IMR-90 (cell line): ENCODE measurements at regions not wholly inside any gene's neighbourhood (a gene's known extent, or its start where the extent isn't known, plus 50 kb on each side); places are given as distances from the start of the nearest gene placed in this dataset.

Experiments used
- ATAC-seq: fragments of 200-7000 bp; cut with Tn5 transposase; 2 replicates; pipeline ENCODE4 v1.9.1; 2020; ENCODE audit warnings: low read depth, mild to moderate bottlenecking, moderate library complexity
- BruUV-seq: library from RNA; stranded (reverse); fragments of 400-500 nt; replicated peaks from 2 replicates; lab custom pipeline; 2021; lab: Mats Ljungman, UMichigan
- CTCF ChIA-PET: fragments of 300-600 bp; formaldehyde crosslinking; extraction: SDS; loops from one replicate; lab custom pipeline; 2021; ENCODE audit warnings: antibody characterized with exemption; lab: Yijun Ruan, JAX
- POLR2A ChIA-PET: fragments of 300-600 bp; sonication (Branson Sonifier 250); formaldehyde crosslinking; loops from one replicate; lab custom pipeline; 2022; ENCODE audit warnings: antibody characterized with exemption; ENCODE audit not compliant: unreplicated experiment; lab: Charles Lee
- DNase-seq: peaks from one replicate; pipeline ENCODE4 v3.0.0; 2013
- H2AFZ ChIP-seq: replicated peaks from 2 replicates; pipeline ENCODE3; 2013; ENCODE audit warnings: low read length, mild to moderate bottlenecking; ENCODE audit not compliant: poor library complexity
- H2AK5ac ChIP-seq: 2 replicates; pipeline ENCODE4 v1.6.1; 2013; ENCODE audit warnings: low read depth, low read length, inconsistent platforms
- H2AK9ac ChIP-seq: replicated peaks from 2 replicates; pipeline ENCODE3; 2013; ENCODE audit warnings: mild to moderate bottlenecking, low read depth, low read length, moderate library complexity; ENCODE audit not compliant: poor library complexity
- H2BK120ac ChIP-seq: 2 replicates; pipeline ENCODE4 v1.6.1; 2013; ENCODE audit warnings: low read depth, low read length, inconsistent platforms
- H2BK15ac ChIP-seq: 3 replicates; pipeline ENCODE4 v1.6.1; 2013; ENCODE audit warnings: low read depth, low read length, inconsistent platforms
- H2BK20ac ChIP-seq: 2 replicates; pipeline ENCODE4 v1.6.1; 2013; ENCODE audit warnings: low read depth, mild to moderate bottlenecking, inconsistent platforms, low read length, moderate library complexity
- H2BK5ac ChIP-seq: 2 replicates; pipeline ENCODE4 v1.6.1; 2013; ENCODE audit warnings: mild to moderate bottlenecking, low read depth, low read length, inconsistent platforms; ENCODE audit not compliant: poor library complexity, severe bottlenecking
- H3K14ac ChIP-seq: replicated peaks from 2 replicates; pipeline ENCODE4 v1.6.1; 2013; ENCODE audit warnings: low read depth, low read length, inconsistent platforms
- H3K18ac ChIP-seq: 2 replicates; pipeline ENCODE4 v1.6.1; 2013; ENCODE audit warnings: low read depth, low read length, control low read depth
- H3K23ac ChIP-seq: 2 replicates; pipeline ENCODE4 v1.6.1; 2013; ENCODE audit warnings: low read depth, low read length, inconsistent platforms
- H3K27ac ChIP-seq: 2 replicates; pipeline ENCODE4 v1.5.1; 2013; ENCODE audit warnings: mild to moderate bottlenecking, control low read depth, low read length; ENCODE audit not compliant: insufficient read depth
- H3K27me3 ChIP-seq: 2 replicates; pipeline ENCODE4 v1.6.1; 2013; ENCODE audit warnings: low read length; ENCODE audit not compliant: control insufficient read depth, insufficient read depth
- H3K36me3 ChIP-seq: 2 replicates; pipeline ENCODE4 v1.6.1; 2013; ENCODE audit warnings: low read length, mixed read lengths; ENCODE audit not compliant: control insufficient read depth, insufficient read depth
- H3K4ac ChIP-seq: 2 replicates; pipeline ENCODE4 v1.6.1; 2013; ENCODE audit warnings: low read depth, low read length, inconsistent platforms
- H3K4me1 ChIP-seq: 2 replicates; pipeline ENCODE4 v1.6.1; 2013; ENCODE audit warnings: low read length, mixed read lengths; ENCODE audit not compliant: control insufficient read depth, insufficient read depth
- H3K4me2 ChIP-seq: 2 replicates; pipeline ENCODE4 v1.6.1; 2013; ENCODE audit warnings: low read depth, mild to moderate bottlenecking, control low read depth, low read length, moderate library complexity
- H3K4me3 ChIP-seq: 2 replicates; pipeline ENCODE4 v1.5.1; 2013; ENCODE audit warnings: low read depth, mild to moderate bottlenecking, control low read depth, low read length, moderate library complexity; ENCODE audit not compliant: insufficient read depth
- H3K56ac ChIP-seq: 2 replicates; pipeline ENCODE4 v1.6.1; 2013; ENCODE audit warnings: low read length, inconsistent platforms; ENCODE audit not compliant: insufficient read depth; ENCODE audit errors: extremely low read depth
- H3K79me1 ChIP-seq, 2 experiments: 2 replicates each; pipeline ENCODE4 v1.6.1; 2013; ENCODE audit warnings: low read length in 2 of 2, inconsistent platforms in 1 of 2, low read depth in 1 of 2
- H3K9ac ChIP-seq: 2 replicates; pipeline ENCODE4 v1.6.1; 2013; ENCODE audit warnings: low read depth, low read length, control low read depth
- H3K9me1 ChIP-seq: 2 replicates; pipeline ENCODE4 v1.6.1; 2013; ENCODE audit warnings: low read length, inconsistent platforms; ENCODE audit not compliant: insufficient read depth
- H3K9me3 ChIP-seq: 2 replicates; pipeline ENCODE4 v1.6.1; 2013; ENCODE audit warnings: low read length; ENCODE audit not compliant: control insufficient read depth, insufficient read depth
- H4K20me1 ChIP-seq: 2 replicates; pipeline ENCODE4 v1.6.1; 2013; ENCODE audit warnings: low read length, inconsistent platforms; ENCODE audit not compliant: insufficient read depth
- H4K5ac ChIP-seq: 2 replicates; pipeline ENCODE4 v1.6.1; 2013; ENCODE audit warnings: mild to moderate bottlenecking, low read depth, low read length, control low read depth
- H4K8ac ChIP-seq, 2 experiments: 2 replicates each; pipeline ENCODE4 v1.6.1; 2013; ENCODE audit warnings: low read depth in 2 of 2, low read length in 2 of 2, control low read depth in 1 of 2, inconsistent platforms in 1 of 2
- H4K91ac ChIP-seq: 2 replicates; pipeline ENCODE4 v1.6.1; 2013; ENCODE audit warnings: low read depth, low read length, inconsistent platforms; ENCODE audit not compliant: insufficient read depth
- BHLHE40 ChIP-seq: fragments of 150-350 bp; IDR thresholded peaks from 2 replicates; pipeline ENCODE4 v1.6.1; 2016; ENCODE audit warnings: mild to moderate bottlenecking, low read depth, low read length
- FOS ChIP-seq: fragments of 150-350 bp; IDR thresholded peaks from 2 replicates; pipeline ENCODE4 v1.6.1; 2016; ENCODE audit warnings: low read depth, low read length
- MAFK ChIP-seq: IDR thresholded peaks from 2 replicates; pipeline ENCODE4 v1.6.1; 2012; ENCODE audit warnings: low read depth, low read length, improper control_type of control experiment
- MAZ ChIP-seq: IDR thresholded peaks from 2 replicates; pipeline ENCODE4 v1.6.1; 2012; ENCODE audit warnings: low read depth, mild to moderate bottlenecking, low read length, improper control_type of control experiment, moderate library complexity, borderline replicate concordance
- MXI1 ChIP-seq: IDR thresholded peaks from 2 replicates; pipeline ENCODE4 v1.6.1; 2012; ENCODE audit warnings: low read depth, mild to moderate bottlenecking, low read length, moderate library complexity, borderline replicate concordance
- NFE2L2 ChIP-seq: fragments of 150-350 bp; IDR thresholded peaks from 2 replicates; pipeline ENCODE4 v1.6.1; 2016; ENCODE audit warnings: low read depth, mild to moderate bottlenecking, low read length
- POLR2A ChIP-seq: IDR thresholded peaks from 2 replicates; pipeline ENCODE4 v1.6.1; 2012; ENCODE audit warnings: mild to moderate bottlenecking, low read depth, low read length
- RAD21 ChIP-seq: IDR thresholded peaks from 2 replicates; pipeline ENCODE4 v1.6.1; 2012; ENCODE audit warnings: low read length, improper control_type of control experiment
- RFX5 ChIP-seq: IDR thresholded peaks from 2 replicates; pipeline ENCODE4 v1.8.0; 2012; ENCODE audit warnings: low read depth, mild to moderate bottlenecking, low read length, moderate library complexity
- SMC3 ChIP-seq: fragments of 150-350 bp; IDR thresholded peaks from 2 replicates; pipeline ENCODE4 v1.6.1; 2016; ENCODE audit warnings: low read depth, mild to moderate bottlenecking, antibody characterized with exemption, low read length, moderate library complexity
- USF2 ChIP-seq: fragments of 150-350 bp; IDR thresholded peaks from 2 replicates; pipeline ENCODE4 v1.6.1; 2017; ENCODE audit warnings: mild to moderate bottlenecking, antibody characterized with exemption, low read length, low read depth
- WGBS, 2 experiments: methylation state at CpG; one replicate each; pipeline versions ENCODE4 v1.1.5 to v1.1.7; 2013; ENCODE audit warnings: missing lambda C conversion rate in 2 of 2; ENCODE audit not compliant: insufficient read length in 1 of 2; ENCODE audit errors: extremely low coverage in 2 of 2; 5-methylcytosine and 5-hydroxymethylcytosine counted together
- dilution Hi-C: fragments of 300-500 bp; cut with HindIII; formaldehyde crosslinking; loops from one replicate; pipeline ENCODE4 v1.14.3; 2018; ENCODE audit warnings: low sequenced_read_pairs; ENCODE audit not compliant: unreplicated experiment
- in situ Hi-C: fragments of 300-500 bp; cut with MboI; formaldehyde crosslinking; loops from 3 replicates; pipeline ENCODE4 v1.14.3; 2019; ENCODE audit warnings: low sequenced_read_pairs, inconsistent platforms, mixed read lengths
- intact Hi-C: fragments of 100-400 bp; cut with micrococcal nuclease; formaldehyde crosslinking; loops from 2 replicates; pipeline ENCODE4 v1.10.0; 2022
- TF ChIP-seq, protein P1 (sequence below): fragments of 150-350 bp; IDR thresholded peaks from 2 replicates; pipeline ENCODE4 v1.6.1; 2016; ENCODE audit warnings: low read depth, mild to moderate bottlenecking, low read length, moderate library complexity, borderline replicate concordance
- TF ChIP-seq, protein P2 (sequence below): conservative IDR thresholded peaks from 2 replicates; pipeline ENCODE4 v1.5.1; 2012; ENCODE audit warnings: mild to moderate bottlenecking, low read depth, low read length, improper control_type of control experiment

DNA sequence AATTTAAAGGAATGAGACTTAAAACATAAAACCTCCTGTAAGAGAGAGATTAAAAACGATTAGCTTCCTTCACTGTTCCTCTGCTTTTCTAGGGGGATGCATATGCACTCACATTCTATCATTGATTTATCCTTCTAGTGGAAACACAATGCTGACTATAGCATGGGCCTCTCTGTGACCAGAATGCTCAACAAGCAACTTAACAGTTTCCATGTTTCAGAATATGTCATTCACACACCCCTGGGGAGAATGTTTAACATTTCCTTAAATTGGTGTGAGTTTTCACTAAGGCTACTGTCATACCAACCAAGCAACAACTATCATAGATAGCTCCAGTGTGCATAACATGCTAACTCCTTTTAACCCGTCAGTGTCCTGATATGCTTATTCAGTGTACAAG, 337.9 kb upstream of the GRM7 start:
- Histone ChIP-seq H3K4ac (no peak overlapping the region), H3K4me1 (no peaks in the 10 kb centered on the region), H3K56ac (no peak overlapping the region), H3K18ac (no peak overlapping the region), H3K36me3 (no peaks in the 10 kb centered on the region), H3K27ac (no peak overlapping the region), H3K14ac (no peak overlapping the region), H2BK15ac (no peak overlapping the region), H3K4me2 (no peak overlapping the region), H2BK5ac (no peak overlapping the region), H2BK20ac (no peak overlapping the region), H4K91ac (no peak overlapping the region), H4K5ac (no peak overlapping the region), H4K20me1 (no peaks in the 10 kb centered on the region), H2AFZ (no peak overlapping the region), H3K9ac (no peak overlapping the region), H2BK120ac (no peak overlapping the region), H4K8ac (no peak overlapping the region), H3K9me1 (no peaks in the 10 kb centered on the region), H3K9me3 (peaks cover 13% of the 10 kb centered on the region), H3K27me3 (no peaks in the 10 kb centered on the region), H2AK9ac (no peak overlapping the region), H3K23ac (no peak overlapping the region), H3K4me3 (no peak overlapping the region), H2AK5ac (no peak overlapping the region), H3K79me1 (no peaks in the 10 kb centered on the region)
- POLR2A ChIA-PET: no interaction called here
- ATAC-seq (no peak), DNase-seq (no peak)
- CTCF ChIA-PET: no interaction called here
- in situ Hi-C loops: no loop called here
- TF ChIP-seq, protein P1, sequence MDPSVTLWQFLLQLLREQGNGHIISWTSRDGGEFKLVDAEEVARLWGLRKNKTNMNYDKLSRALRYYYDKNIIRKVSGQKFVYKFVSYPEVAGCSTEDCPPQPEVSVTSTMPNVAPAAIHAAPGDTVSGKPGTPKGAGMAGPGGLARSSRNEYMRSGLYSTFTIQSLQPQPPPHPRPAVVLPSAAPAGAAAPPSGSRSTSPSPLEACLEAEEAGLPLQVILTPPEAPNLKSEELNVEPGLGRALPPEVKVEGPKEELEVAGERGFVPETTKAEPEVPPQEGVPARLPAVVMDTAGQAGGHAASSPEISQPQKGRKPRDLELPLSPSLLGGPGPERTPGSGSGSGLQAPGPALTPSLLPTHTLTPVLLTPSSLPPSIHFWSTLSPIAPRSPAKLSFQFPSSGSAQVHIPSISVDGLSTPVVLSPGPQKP: no peak
- no peak for TF ChIP-seq MAFK
- no peak for TF ChIP-seq MXI1
- no peak for TF ChIP-seq MAZ
- no peak for TF ChIP-seq RAD21
- no peak for TF ChIP-seq POLR2A
- no peak for TF ChIP-seq USF2
- no peak for TF ChIP-seq FOS
- no peak for TF ChIP-seq RFX5
- TF ChIP-seq, protein P2, sequence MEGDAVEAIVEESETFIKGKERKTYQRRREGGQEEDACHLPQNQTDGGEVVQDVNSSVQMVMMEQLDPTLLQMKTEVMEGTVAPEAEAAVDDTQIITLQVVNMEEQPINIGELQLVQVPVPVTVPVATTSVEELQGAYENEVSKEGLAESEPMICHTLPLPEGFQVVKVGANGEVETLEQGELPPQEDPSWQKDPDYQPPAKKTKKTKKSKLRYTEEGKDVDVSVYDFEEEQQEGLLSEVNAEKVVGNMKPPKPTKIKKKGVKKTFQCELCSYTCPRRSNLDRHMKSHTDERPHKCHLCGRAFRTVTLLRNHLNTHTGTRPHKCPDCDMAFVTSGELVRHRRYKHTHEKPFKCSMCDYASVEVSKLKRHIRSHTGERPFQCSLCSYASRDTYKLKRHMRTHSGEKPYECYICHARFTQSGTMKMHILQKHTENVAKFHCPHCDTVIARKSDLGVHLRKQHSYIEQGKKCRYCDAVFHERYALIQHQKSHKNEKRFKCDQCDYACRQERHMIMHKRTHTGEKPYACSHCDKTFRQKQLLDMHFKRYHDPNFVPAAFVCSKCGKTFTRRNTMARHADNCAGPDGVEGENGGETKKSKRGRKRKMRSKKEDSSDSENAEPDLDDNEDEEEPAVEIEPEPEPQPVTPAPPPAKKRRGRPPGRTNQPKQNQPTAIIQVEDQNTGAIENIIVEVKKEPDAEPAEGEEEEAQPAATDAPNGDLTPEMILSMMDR: no peak
- TF ChIP-seq BHLHE40: no peak
- TF ChIP-seq SMC3: no peak
- TF ChIP-seq NFE2L2: no peak
- dilution Hi-C loops: no loop called here
- BruUV-seq: no TSS peak
- WGBS, 2 experiments: no CpG with 5 or more reads among the region's 2 CpGs
- intact Hi-C loops: no loop called here
